GM19452 (cell line): ENCODE measurements at regions not wholly inside any gene's neighbourhood (a gene's known extent, or its start where the extent isn't known, plus 50 kb on each side); places are given as distances from the start of the nearest gene placed in this dataset.

Experiments
- ATAC-seq: cut with Tn5 transposase; IDR thresholded peaks from one replicate; pipeline ENCODE4 v1.9.1; 2021; ENCODE audit not compliant: unreplicated experiment

GRCh38 chr2:129252781-129253460 lies 726.5 kb upstream of the RAB6C start:
- ATAC-seq, result no peak

DNA sequence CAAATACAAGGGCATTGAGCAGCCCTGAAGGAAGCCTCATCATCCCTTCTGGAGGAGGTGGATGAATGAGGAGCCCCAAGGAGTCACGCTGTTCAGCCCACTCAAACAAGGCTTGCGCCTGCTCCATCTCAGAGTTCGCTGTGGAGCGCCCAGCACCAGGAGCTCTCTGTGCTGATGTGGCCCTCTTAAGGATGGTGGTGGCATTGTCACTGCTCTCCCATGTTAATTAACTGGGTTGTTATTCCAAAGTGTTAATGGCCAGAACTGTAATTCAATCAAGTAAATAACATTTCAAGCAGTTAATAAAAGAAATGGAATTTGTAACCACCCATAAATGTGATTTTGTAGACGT lies 726.0 kb upstream of the RAB6C start:
- no peak for ATAC-seq

GRCh38 chr2:129254718-129255117 lies 724.7 kb upstream of the RAB6C start:
- no peak for ATAC-seq

GRCh38 chr2:129255610-129256313 lies 723.7 kb upstream of the RAB6C start:
- ATAC-seq, result no peak

DNA sequence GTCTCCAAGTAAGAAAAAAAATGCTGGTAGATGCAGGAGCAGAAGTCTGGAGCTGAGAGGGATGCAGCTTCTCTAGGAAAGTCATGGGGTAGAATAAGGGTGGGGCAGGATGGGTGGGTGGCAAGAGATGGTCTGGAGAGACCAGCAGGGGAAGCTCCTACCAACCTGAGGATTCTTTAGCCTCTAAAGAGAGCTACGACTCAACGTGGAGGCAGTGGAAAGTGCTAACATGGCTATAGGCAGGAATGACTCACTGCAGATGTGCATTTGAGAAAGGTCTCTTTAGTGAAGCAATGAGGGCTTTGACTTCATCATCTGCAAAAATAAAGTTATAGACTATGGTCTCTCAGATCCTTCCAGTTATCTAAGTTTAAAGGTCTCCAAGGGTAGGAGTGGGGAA lies 722.8 kb upstream of the RAB6C start:
- no peak for ATAC-seq

DNA sequence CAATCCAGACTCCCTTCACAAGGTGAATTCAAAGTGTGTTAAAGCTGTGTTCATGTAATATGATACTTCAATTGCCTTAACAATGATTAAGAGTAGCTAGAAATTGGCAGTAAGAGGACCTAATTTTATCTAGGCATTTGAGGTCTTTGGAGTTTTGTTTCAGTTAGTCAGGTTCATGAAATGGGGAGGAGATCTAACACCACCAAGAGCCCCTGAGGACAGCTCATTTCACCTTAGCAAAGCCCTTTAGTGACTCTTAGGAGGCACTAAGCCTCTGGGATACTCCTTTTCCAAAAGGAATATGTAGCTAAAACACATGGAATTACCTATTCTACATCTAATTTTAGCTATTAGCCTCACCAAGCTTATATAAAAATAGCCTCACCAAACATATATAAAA lies 716.5 kb upstream of the RAB6C start:
- no peak for ATAC-seq

DNA sequence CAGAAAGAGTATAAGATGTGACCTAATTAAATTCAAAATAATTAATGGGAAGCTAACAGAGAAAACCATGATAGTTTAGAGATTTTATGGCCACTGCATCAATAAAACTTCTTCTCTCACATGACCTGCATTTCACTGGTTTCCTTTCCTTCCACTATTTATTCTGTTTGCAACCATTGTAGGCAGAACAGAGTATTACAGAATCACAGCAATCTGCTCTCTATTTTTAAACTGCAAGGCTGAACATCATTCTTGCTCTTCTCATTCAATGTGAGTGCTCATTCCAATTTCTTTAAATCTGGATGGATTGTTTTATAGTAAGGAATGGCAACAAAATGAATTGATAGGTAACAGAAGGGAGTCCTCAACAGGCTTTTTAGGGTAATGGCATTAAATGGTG lies 715.5 kb upstream of the RAB6C start:
- ATAC-seq, result no peak

GRCh38 chr2:129267559-129267958 lies 711.9 kb upstream of the RAB6C start:
- ATAC-seq, result no peak

DNA sequence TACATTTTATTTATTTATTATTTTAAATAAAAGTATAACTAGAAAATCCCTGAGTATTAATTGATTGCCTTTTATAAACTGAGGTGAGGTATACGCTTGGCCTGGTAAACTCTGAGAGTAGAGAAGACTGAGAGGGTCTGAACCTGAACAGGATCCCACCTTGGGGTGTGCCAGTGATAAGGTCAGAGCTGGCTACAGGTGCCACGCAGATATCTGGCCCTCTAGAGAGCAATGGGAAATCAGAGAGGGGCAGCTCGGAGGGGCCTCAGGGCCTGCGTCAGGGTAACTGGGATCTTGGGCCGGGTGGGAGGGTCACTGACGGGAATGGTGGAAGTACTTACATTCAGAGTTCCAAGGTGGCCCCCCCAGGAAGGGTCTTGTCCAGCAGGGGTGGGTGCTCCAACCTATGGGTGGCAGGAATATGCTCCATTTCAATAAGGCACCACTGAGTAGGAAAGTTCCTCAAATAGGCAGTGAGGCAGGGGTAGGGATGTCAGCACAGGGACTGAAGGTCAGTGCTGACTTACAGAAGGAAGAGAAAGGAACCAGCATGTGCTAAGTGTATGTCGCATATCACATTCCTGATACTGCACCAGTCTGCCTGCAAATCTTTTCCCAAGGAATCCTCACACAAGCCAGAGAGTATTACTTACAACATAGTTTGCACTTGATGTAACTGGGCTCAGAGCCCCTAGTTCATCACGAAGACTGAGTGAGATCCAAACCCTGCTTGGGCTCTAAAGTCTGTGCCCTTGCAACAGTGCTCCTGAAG lies 706.0 kb upstream of the RAB6C start:
- ATAC-seq, result no peak

- ATAC-seq, result no peak
Measured at GRCh38 chr2:129274038-129274415, 705.4 kb upstream of the RAB6C start.

DNA sequence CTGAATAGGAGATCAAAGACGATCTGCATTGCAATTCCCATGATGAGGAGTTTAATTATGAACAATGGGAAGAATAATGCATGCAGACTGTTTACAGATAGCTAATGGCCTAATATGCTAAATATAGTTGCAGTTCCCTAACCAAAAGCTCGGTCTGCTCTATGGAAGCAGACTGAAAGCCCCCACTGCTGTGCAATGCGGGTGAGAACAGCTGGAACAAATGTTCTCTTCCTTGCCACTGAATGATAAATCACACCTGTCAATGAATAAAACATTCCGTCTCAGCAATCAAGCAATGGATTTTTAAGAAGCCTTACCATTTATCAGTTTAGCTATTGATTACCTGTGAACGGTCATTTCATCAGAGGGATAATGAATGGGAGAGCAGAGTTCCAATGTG lies 704.5 kb upstream of the RAB6C start:
- no peak for ATAC-seq

DNA sequence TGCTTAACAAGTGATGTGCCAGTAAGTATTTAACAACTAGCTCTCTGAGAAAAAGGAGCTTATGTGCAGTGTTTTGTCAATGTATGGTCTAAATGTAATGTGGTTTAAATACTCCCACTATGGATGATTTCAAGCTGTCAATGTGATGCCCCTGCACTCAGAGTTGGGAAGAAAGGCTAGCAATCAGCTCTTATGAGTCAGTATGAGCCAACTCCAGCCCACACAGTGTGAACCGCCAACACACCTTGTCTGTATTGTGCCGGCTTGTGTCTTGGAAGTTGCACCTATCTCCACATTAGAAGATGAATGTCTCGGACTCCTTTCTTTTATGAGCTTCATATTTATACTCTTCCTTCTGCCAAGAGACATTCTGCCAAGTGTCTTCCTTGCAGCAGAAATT lies 703.8 kb upstream of the RAB6C start:
- ATAC-seq, result no peak

DNA sequence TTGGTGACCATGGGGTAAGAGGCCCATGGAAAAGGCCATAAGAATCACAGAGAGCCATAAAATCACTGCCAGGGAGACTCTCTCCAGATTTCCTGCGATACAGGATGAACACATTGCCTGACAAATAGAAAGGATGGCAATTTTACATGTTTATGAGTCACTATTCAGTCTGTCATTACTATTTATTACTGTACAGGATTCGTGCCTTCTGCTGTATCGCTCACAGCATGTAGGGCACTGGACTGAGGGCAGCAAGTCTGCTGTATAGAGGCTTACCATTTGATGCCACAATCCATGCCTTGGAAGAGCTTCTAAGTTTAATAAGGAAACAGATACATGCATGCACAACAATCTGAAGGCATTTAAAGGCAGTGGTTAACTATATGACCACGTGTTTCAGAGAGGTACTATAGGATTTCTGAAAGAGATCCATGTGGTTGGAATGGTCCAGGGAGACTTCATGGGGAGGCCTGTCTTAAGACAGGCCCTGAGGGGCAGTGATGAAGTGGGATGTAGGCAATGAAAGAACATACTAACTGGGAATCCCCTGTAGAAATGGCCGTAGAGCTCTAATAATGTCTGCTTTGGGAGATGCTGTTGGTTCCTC lies 702.4 kb upstream of the RAB6C start:
- no peak for ATAC-seq

- ATAC-seq, result no peak
Measured at GRCh38 chr2:129277585-129277981, 701.9 kb upstream of the RAB6C start.

- no peak for ATAC-seq
Measured at GRCh38 chr2:129281791-129282530, 697.5 kb upstream of the RAB6C start.

- no peak for ATAC-seq
Measured at GRCh38 chr2:129285012-129285411, 694.5 kb upstream of the RAB6C start.

DNA sequence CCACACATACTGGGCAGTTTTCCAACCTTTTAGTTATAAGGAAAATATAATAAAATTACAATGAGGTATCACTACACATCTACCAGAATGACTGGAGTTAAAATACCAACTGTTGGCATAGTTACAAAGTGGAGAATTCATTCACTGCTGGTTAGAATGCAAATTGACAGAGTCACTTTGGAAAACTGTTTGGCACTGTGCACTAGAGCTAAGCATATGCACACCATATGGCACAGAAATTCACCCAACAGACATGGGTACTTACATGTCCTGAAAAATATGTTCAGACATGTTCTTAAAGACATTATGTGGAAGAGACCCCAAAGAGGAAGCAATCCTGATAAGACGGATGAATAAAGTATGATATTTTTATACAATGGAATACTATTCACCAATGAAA lies 686.1 kb upstream of the RAB6C start:
- ATAC-seq, result no peak

DNA sequence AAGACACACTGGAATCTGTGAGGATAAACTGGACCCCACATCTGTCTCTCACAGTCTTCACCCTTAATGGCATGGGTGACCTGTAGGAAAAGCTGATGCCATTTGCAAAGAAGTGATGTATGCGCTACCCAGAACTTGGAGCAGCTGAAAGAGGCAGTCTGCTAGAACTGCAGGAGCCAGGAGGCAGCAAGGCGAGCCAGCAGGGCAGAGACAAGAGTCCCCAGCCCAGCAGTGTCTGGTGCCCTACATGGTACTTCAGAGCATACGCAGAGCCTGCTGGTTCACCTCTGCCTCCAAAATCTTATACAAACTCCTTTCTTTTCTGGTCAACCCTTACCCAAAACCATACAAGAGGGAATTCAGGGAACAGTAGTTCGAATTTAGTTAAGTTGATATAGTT lies 683.1 kb upstream of the RAB6C start:
- ATAC-seq, result no peak

- ATAC-seq, result no peak
Measured at GRCh38 chr2:129296806-129297205, 682.7 kb upstream of the RAB6C start.

DNA sequence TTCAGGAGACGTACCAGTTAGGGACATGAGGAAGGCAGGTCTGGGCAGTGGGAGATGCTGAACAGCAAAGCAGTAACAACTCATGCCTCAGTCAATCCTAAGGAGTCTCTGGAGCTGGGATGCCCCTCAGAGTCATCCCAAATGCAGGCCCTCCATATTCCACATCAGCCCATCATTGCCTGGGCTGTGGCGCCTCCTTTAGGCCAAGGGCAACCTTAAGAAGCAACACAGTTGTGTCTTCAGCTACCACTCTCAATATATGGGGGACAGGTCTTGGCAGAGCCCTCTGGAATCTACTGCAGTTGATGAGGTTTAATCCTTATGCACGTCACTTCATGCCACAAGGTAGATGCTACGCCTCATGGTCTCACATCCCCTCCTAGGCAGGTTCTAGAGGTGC lies 682.0 kb upstream of the RAB6C start:
- ATAC-seq, result no peak

DNA sequence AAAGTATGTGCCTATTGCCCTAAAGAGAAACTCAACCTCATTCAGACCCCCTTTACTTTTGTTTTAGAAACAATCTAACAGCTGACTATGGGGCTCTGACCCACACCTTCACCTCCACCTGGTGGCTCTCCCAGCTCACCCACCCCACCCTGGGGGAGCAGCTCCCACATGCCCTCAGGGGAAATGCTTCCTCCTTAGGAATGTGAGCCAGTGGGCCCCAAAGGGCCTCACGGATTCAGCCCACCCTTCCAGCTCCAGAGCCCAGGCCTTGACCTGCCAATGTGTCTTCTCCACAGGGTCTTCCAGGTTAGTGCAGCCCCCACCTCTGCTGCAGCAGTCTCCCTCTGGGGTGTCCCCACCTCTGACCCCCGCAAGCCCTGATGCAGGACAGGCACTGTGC lies 680.1 kb upstream of the RAB6C start:
- no peak for ATAC-seq
